ENCODE measurements at regions not wholly inside any gene's neighbourhood (a gene's known extent, or its start where the extent isn't known, plus 50 kb on each side); places are given as distances from the start of the nearest gene placed in this dataset.

DNA sequence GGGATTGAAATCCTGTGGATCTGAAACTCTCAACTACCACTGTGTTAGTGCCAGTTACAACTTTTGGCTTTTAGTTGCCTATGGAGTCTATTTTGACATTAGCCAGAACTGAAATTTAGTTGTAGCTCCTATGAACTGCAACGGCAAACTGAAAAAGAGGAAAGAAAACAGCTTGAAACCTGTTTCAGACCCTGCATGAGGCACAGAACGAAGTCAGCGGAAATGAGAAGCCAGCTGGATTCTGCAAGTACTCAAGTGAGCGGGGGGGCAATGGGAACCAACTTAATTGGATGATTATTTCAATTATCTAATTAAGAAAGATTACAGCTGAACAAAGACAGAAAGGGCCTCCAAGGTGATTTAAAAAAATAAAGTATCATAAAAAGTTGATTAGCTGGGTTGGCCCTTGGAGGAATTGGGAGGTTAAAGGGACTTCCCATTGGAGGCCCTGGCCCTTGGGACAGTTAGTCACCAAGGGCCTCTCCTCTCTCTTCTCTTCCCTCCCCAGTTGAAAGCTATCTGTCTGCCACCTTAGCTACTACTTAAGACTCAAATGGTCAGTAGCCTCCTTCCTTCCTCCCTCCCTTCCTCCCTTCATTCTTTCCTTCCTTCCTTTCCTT lies 352.1 kb downstream of the SHQ1 start:
- Histone ChIP-seq H3K9me3 (ENCODE audit: low read length) (no peaks in the 10 kb centered on the region), H3K27me3 (ENCODE audit: control insufficient read depth in 1 of 2, insufficient read depth in 2 of 2, low read length in 2 of 2) (no peaks in the 10 kb centered on the region), H3K4me3 (ENCODE audit: low read depth in 1 of 2, low read length in 2 of 2) (no peak overlapping the region), H3K27ac (ENCODE audit: low read depth, low read length) (no peak overlapping the region), H3K9ac (ENCODE audit: low read length) (no peak overlapping the region), H3K4me1 (ENCODE audit: insufficient read depth, low read length) (no peaks in the 10 kb centered on the region), H3K36me3 (ENCODE audit: insufficient read depth, low read length) (no peaks in the 10 kb centered on the region)

DNA sequence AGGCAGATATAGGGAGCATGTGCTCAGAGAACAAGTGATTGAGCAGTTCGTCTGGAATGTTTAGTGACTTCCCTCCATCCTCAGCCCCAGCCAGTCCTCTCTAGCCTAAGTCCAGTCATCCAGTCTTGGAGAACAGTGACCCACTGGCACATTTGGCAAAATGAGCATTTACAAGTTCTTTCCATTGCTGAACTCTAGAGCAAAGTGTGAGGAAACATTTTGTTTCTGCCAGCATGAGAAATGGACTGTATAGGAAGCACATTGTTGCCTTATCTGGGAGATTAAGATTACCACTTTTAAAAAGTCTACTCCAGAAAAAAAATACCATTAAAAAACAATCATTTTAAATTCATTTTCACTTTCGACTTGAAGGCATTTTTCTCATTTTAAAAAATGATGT lies 353.6 kb downstream of the SHQ1 start:
- Histone ChIP-seq H3K27me3 (ENCODE audit: control insufficient read depth in 1 of 2, insufficient read depth in 2 of 2, low read length in 2 of 2) (no peaks in the 10 kb centered on the region), H3K36me3 (ENCODE audit: insufficient read depth, low read length) (no peaks in the 10 kb centered on the region), H3K9me3 (ENCODE audit: low read length) (no peaks in the 10 kb centered on the region), H3K4me3 (ENCODE audit: low read depth in 1 of 2, low read length in 2 of 2) (no peak overlapping the region), H3K27ac (ENCODE audit: low read depth, low read length) (no peak overlapping the region), H3K4me1 (ENCODE audit: insufficient read depth, low read length) (no peaks in the 10 kb centered on the region), H3K9ac (ENCODE audit: low read length) (no peak overlapping the region)

DNA sequence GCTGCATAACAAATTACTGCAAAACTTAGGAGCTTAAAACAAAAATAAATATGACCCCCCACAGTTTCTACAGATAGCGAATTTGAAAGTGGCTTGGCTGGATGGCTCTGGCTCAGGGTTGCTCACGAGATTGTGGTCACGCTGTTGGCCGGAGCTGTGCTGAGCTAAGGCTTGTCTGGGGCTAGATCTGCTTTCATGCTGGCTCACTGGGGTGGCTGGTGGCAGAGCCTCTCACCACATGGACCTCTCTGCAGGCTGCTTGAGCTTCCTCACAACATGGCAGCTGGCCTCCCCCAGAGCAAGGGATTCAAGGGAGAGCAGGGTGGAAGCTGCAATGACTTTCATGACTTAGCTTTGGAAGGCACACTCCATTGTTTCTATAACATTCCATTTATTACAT lies 354.1 kb downstream of the SHQ1 start:
- no peak overlapping the region for H3K27ac ChIP-seq (ENCODE audit: low read depth, low read length)

DNA sequence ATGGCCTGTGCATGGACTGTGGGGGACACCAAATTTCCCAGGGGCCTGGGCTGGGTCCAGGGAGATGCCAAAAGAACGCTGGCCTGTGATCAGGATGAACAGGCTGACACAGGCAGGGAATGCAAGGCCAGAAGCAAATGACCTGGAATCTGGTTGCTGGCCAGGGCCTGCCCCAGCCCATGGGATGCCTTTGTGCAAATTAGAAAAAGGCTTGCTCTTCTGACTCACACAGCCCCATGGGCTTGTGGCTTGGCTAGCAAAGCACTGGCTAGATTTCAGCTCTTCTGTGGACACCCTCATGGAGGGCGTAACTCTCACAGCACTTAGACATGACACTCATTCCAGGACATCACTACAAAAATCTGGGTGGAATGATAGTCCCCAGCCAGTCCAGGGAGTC lies 356.0 kb downstream of the SHQ1 start:
- H3K4me1 ChIP-seq (ENCODE audit: insufficient read depth, low read length) = peaks cover 5% of the 10 kb centered on the region
- H3K27me3 ChIP-seq (ENCODE audit: control insufficient read depth in 1 of 2, insufficient read depth in 2 of 2, low read length in 2 of 2) = no peaks in the 10 kb centered on the region
- no peak overlapping the region for H3K4me3 ChIP-seq (ENCODE audit: low read depth in 1 of 2, low read length in 2 of 2)
- no peak overlapping the region for H3K27ac ChIP-seq (ENCODE audit: low read depth, low read length)
- H3K9me3 ChIP-seq (ENCODE audit: low read length) = no peaks in the 10 kb centered on the region
- H3K36me3 ChIP-seq (ENCODE audit: insufficient read depth, low read length) = no peaks in the 10 kb centered on the region
- no peak overlapping the region for H3K9ac ChIP-seq (ENCODE audit: low read length)

More for the DNA sequence above, 354.1 kb downstream of the SHQ1 start:
- Histone ChIP-seq H3K9ac (ENCODE audit: low read length) (no peak overlapping the region), H3K27me3 (ENCODE audit: control insufficient read depth in 1 of 2, insufficient read depth in 2 of 2, low read length in 2 of 2) (no peaks in the 10 kb centered on the region), H3K36me3 (ENCODE audit: insufficient read depth, low read length) (no peaks in the 10 kb centered on the region), H3K9me3 (ENCODE audit: low read length) (no peaks in the 10 kb centered on the region), H3K4me1 (ENCODE audit: insufficient read depth, low read length) (no peaks in the 10 kb centered on the region), H3K4me3 (ENCODE audit: low read depth in 1 of 2, low read length in 2 of 2) (no peak overlapping the region)

DNA sequence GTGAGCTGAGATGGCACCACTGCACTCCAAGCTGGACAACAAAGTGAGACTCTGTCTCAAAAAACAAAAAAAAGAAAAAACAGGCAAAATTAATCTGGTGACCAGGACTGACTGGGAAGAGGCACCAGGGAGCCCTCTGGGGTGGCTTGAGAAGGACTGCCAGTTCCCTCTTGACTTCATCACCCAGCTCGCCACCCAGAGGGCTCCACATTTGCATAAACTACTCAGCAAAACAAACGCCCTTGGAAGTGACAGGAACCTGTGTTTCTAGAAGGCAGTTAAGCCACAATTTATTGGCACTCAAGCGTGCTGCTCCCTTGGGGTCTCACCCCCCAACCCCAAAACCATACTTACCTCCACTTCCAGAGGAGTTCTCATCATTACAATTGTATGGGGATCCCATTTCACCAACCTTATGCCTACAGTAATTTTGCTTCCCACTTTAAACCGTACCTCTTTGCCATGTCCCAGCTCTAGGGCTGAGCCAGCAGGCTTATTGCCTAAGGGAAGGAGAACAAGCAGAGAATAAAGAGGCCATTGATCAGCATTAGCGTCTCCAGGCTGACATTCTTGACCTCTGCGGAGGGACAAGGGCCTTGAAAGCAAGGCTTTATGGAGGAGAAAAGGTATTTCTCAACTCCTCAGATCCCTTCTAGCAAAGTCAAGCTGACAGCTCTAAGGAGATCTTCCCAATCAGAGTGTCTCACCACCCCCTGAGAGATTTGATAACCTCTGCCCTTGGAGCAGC lies 357.4 kb downstream of the SHQ1 start:
- Histone ChIP-seq H3K4me3 (ENCODE audit: low read depth in 1 of 2, low read length in 2 of 2) (no peak overlapping the region), H3K9me3 (ENCODE audit: low read length) (no peaks in the 10 kb centered on the region), H3K9ac (ENCODE audit: low read length) (no peak overlapping the region), H3K27ac (ENCODE audit: low read depth, low read length) (no peak overlapping the region), H3K36me3 (ENCODE audit: insufficient read depth, low read length) (no peaks in the 10 kb centered on the region), H3K4me1 (ENCODE audit: insufficient read depth, low read length) (peaks cover 11% of the 10 kb centered on the region), H3K27me3 (ENCODE audit: control insufficient read depth in 1 of 2, insufficient read depth in 2 of 2, low read length in 2 of 2) (no peaks in the 10 kb centered on the region)

DNA sequence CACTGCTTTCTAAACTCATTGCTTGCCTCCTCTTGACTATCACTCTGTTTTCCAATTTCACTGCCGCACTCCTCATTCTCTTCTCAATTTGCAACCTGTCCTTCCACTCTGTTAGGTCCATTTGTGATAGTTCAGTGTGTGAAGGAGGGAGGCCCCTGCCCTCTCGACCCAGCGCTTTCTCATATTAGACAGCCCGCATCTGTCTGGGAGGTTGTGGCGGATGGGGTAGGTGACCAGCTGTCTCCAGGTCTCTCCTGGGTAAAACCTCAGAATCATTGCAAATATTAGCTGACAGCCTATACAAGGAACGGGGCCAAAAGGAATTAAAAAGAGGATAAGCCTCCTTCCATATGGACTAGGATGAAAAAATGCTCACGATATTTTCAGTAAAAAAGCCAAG lies 358.3 kb downstream of the SHQ1 start:
- H3K27me3 ChIP-seq (ENCODE audit: control insufficient read depth in 1 of 2, insufficient read depth in 2 of 2, low read length in 2 of 2) = no peaks in the 10 kb centered on the region
- H3K4me1 ChIP-seq (ENCODE audit: insufficient read depth, low read length) = peaks cover 12% of the 10 kb centered on the region
- no peaks in the 10 kb centered on the region for H3K9me3 ChIP-seq (ENCODE audit: low read length)
- H3K36me3 ChIP-seq (ENCODE audit: insufficient read depth, low read length) = no peaks in the 10 kb centered on the region
- H3K4me3 ChIP-seq (ENCODE audit: low read depth in 1 of 2, low read length in 2 of 2) = no peak overlapping the region
- no peak overlapping the region for H3K27ac ChIP-seq (ENCODE audit: low read depth, low read length)
- no peak overlapping the region for H3K9ac ChIP-seq (ENCODE audit: low read length)

DNA sequence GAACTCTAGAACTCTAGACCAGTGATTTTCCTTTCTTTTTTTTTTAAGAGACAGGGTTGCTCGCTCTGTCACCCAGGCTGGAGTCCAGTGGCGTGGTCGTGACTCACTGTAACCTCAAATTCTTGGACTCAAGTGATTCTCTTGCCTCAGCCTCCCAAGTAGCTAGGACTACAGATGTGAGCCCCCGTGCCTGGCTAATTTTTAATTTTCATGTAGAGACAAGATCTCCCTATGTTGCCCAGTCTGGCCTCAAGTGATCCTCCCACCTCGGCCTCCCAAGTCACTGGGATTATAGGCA lies 359.6 kb downstream of the SHQ1 start:
- Histone ChIP-seq H3K4me1 (ENCODE audit: insufficient read depth, low read length) (peaks cover 12% of the 10 kb centered on the region), H3K27ac (ENCODE audit: low read depth, low read length) (no peak overlapping the region), H3K9me3 (ENCODE audit: low read length) (no peaks in the 10 kb centered on the region), H3K27me3 (ENCODE audit: control insufficient read depth in 1 of 2, insufficient read depth in 2 of 2, low read length in 2 of 2) (no peaks in the 10 kb centered on the region), H3K9ac (ENCODE audit: low read length) (no peak overlapping the region), H3K4me3 (ENCODE audit: low read depth in 1 of 2, low read length in 2 of 2) (no peak overlapping the region), H3K36me3 (ENCODE audit: insufficient read depth, low read length) (no peaks in the 10 kb centered on the region)

DNA sequence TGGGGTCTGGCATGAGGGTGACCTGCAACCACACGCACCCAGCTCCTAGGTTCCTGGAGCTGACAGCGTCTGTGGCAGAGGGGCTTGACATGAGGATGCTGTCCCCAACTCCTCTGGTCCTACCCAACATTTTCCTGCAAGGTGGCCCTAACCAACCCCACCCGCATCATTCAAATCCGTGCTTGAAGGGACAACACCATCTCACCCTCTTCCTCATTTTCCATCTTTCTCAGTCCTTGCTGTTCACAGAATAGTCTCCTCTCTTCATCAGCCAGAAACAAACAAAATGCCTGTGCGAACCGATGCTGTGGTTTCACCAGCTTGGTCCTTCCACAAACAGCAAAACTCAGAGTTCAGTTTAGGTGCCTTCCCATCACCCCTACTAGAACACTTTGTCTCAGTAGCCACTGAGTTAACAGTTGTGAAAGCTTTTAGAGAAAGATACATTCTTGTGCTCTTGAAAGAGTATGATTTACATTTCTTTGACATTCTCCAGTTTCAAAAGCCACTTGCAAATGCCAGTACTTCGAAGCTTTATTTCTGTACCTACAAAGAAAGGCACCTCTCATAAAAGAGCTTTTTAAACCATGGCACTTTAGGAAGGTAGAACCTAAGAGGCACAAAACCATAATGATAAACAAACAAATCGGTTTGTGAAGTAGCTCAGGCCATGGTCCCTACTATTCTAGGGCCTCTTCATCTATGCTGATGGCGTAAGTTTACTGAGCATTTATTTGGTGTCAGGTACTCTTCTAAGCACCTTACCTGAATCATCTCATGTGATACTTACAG lies 360.1 kb downstream of the SHQ1 start:
- H3K4me3 ChIP-seq (ENCODE audit: low read depth in 1 of 2, low read length in 2 of 2) = no peak overlapping the region
- H3K9ac ChIP-seq (ENCODE audit: low read length) = no peak overlapping the region
- H3K27me3 ChIP-seq (ENCODE audit: control insufficient read depth in 1 of 2, insufficient read depth in 2 of 2, low read length in 2 of 2) = no peaks in the 10 kb centered on the region
- H3K36me3 ChIP-seq (ENCODE audit: insufficient read depth, low read length) = no peaks in the 10 kb centered on the region
- H3K4me1 ChIP-seq (ENCODE audit: insufficient read depth, low read length) = peaks cover 16% of the 10 kb centered on the region
- no peaks in the 10 kb centered on the region for H3K9me3 ChIP-seq (ENCODE audit: low read length)
- no peak overlapping the region for H3K27ac ChIP-seq (ENCODE audit: low read depth, low read length)

DNA sequence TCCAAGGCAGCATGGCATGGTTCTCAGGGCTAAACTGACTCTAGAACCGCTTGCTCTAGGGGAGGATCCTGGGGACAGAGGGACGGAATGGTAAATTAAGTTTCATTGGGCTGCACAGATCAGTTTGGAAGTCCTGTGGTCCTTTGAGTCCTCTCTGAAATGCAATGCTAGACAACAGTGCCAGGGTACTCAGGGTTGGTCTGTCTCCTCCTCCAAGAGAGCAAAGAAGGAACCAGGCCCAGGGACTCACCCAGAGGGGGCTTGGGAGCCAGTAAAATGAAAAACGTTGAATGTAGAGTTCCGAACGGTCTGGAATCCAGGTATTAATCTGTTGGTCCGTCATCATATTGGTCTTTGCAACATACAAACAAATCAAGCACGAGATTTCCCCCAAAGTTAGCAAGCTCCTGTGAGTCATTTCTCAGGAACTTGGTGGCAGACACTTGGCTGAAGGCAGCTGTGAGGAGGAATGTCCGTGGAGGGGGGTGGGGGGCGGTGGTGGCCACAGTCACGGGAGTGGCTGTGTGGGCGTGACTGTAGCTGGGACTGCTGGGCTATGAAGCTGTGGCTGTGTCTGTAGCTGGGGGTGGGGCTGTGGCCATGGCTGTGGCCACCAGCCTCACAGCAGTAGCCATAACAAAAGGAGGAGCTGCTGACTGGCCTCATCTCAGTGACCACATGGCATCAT lies 361.0 kb downstream of the SHQ1 start:
- H3K27ac ChIP-seq (ENCODE audit: low read depth, low read length) = no peak overlapping the region

DNA sequence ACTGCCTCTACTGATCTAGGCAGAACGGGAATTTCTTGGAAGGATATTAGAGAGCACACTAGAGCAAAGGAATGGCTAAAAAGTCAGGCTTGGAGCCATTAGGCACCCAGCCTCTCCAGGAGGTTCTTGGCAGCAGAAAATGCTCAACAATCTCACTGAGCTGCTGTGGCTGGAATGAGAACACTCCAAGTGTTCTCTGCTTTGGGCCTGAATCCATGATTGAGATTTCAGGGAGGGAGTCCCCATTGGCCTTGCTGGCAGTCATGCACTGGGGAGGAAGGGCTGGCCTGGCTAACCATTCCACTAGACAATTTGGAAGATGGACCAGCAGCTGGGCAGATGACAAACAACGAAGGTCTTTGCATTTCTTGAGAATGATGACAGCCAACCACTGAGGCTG lies 362.6 kb downstream of the SHQ1 start:
- H3K9ac ChIP-seq (ENCODE audit: low read length) = no peak overlapping the region
- peaks cover 21% of the 10 kb centered on the region for H3K4me1 ChIP-seq (ENCODE audit: insufficient read depth, low read length)
- no peak overlapping the region for H3K27ac ChIP-seq (ENCODE audit: low read depth, low read length)
- H3K36me3 ChIP-seq (ENCODE audit: insufficient read depth, low read length) = no peaks in the 10 kb centered on the region
- no peaks in the 10 kb centered on the region for H3K27me3 ChIP-seq (ENCODE audit: control insufficient read depth in 1 of 2, insufficient read depth in 2 of 2, low read length in 2 of 2)
- H3K9me3 ChIP-seq (ENCODE audit: low read length) = no peaks in the 10 kb centered on the region
- H3K4me3 ChIP-seq (ENCODE audit: low read depth in 1 of 2, low read length in 2 of 2) = no peak overlapping the region

More for the DNA sequence above, 361.0 kb downstream of the SHQ1 start:
- no peak overlapping the region for H3K9ac ChIP-seq (ENCODE audit: low read length)
- H3K36me3 ChIP-seq (ENCODE audit: insufficient read depth, low read length) = no peaks in the 10 kb centered on the region
- peaks cover 21% of the 10 kb centered on the region for H3K4me1 ChIP-seq (ENCODE audit: insufficient read depth, low read length)
- H3K9me3 ChIP-seq (ENCODE audit: low read length) = no peaks in the 10 kb centered on the region
- no peak overlapping the region for H3K4me3 ChIP-seq (ENCODE audit: low read depth in 1 of 2, low read length in 2 of 2)
- H3K27me3 ChIP-seq (ENCODE audit: control insufficient read depth in 1 of 2, insufficient read depth in 2 of 2, low read length in 2 of 2) = no peaks in the 10 kb centered on the region

DNA sequence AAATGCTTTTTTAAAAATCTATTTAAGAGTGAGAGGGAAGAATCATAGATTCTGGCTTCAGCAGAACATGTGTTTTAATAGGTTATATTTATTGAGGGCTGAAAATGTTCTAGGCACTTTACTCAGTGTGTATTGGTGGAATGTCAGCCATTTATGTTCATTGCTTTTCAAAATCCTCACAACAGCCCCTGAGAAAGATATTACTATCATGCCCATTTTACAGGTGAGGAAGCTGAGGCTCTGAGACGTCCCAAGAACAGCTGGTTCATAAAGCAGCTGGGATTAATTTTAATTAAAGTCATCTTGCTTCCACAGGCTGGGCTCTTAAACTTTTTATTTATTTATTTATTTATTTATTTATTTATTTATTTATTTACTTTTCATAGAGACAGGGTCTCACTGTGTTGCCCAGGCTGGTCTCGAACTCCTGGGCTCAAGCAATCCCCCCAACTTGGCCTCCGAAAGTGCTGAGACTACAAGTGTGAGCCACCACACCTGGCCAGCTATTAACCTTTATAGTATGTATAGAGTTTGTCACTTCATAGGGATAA lies 364.6 kb downstream of the SHQ1 start:
- H3K36me3 ChIP-seq (ENCODE audit: insufficient read depth, low read length) = no peaks in the 10 kb centered on the region
- no peaks in the 10 kb centered on the region for H3K27me3 ChIP-seq (ENCODE audit: control insufficient read depth in 1 of 2, insufficient read depth in 2 of 2, low read length in 2 of 2)
- no peak overlapping the region for H3K27ac ChIP-seq (ENCODE audit: low read depth, low read length)
- H3K9ac ChIP-seq (ENCODE audit: low read length) = no peak overlapping the region
- H3K9me3 ChIP-seq (ENCODE audit: low read length) = no peaks in the 10 kb centered on the region
- peaks cover 21% of the 10 kb centered on the region for H3K4me1 ChIP-seq (ENCODE audit: insufficient read depth, low read length)
- peak overlapping the region in 1 of 2 donors; percentile 30 for H3K4me3 ChIP-seq (ENCODE audit: low read depth in 1 of 2, low read length in 2 of 2)

All from muscle layer of colon (tissue), 2 donors.